GM18870 (cell line): ENCODE measurements at regions not wholly inside any gene's neighbourhood (a gene's known extent, or its start where the extent isn't known, plus 50 kb on each side); places are given as distances from the start of the nearest gene placed in this dataset.

Source experiments
- ATAC-seq: cut with Tn5 transposase; IDR thresholded peaks from one replicate; pipeline ENCODE4 v1.9.1; 2021; ENCODE audit warnings: moderate library complexity; ENCODE audit not compliant: unreplicated experiment

GRCh38 chr6:147808640-147809039 is 300.1 kb downstream of the SAMD5 start:
- ATAC-seq: no peak

- no peak for ATAC-seq
These were observed 303.6 kb downstream of the SAMD5 start for GRCh38 chr6:147811913-147812629.

GRCh38 chr6:147817042-147817689 is 308.7 kb downstream of the SAMD5 start:
- ATAC-seq: no peak

GRCh38 chr6:147820520-147820919 is 312.0 kb downstream of the SAMD5 start:
- no peak for ATAC-seq

- no peak for ATAC-seq
These were observed 312.9 kb downstream of the SAMD5 start for GRCh38 chr6:147821295-147821897.

- ATAC-seq: no peak
These were observed 315.4 kb downstream of the SAMD5 start for GRCh38 chr6:147823936-147824335.

- no peak for ATAC-seq
These were observed 317.4 kb downstream of the SAMD5 start for GRCh38 chr6:147825848-147826247.

GRCh38 chr6:147826698-147827097 is 318.2 kb downstream of the SAMD5 start:
- ATAC-seq: no peak

- ATAC-seq: no peak
These were observed 320.9 kb downstream of the SAMD5 start for GRCh38 chr6:147829418-147829817.

- ATAC-seq: no peak
These were observed 321.3 kb downstream of the SAMD5 start for GRCh38 chr6:147829835-147830234.

GRCh38 chr6:147831356-147831755 is 322.9 kb downstream of the SAMD5 start:
- ATAC-seq: no peak

GRCh38 chr6:147833607-147834006 is 325.1 kb downstream of the SAMD5 start:
- ATAC-seq: no peak

- no peak for ATAC-seq
These were observed 325.7 kb downstream of the SAMD5 start for GRCh38 chr6:147834084-147834776.

- ATAC-seq: no peak
These were observed 329.1 kb downstream of the SAMD5 start for GRCh38 chr6:147837540-147837939.

GRCh38 chr6:147839708-147840610 is 331.5 kb downstream of the SAMD5 start:
- no peak for ATAC-seq

GRCh38 chr6:147841547-147842148 is 333.2 kb downstream of the SAMD5 start:
- no peak for ATAC-seq

GRCh38 chr6:147849401-147850330 is 341.2 kb downstream of the SAMD5 start:
- ATAC-seq: no peak

GRCh38 chr6:147852772-147853171 is 344.3 kb downstream of the SAMD5 start:
- no peak for ATAC-seq

GRCh38 chr6:147853574-147853973 is 345.1 kb downstream of the SAMD5 start:
- ATAC-seq: no peak
